ENCODE measurements at regions not wholly inside any gene's neighbourhood (a gene's known extent, or its start where the extent isn't known, plus 50 kb on each side); places are given as distances from the start of the nearest gene placed in this dataset.

DNA sequence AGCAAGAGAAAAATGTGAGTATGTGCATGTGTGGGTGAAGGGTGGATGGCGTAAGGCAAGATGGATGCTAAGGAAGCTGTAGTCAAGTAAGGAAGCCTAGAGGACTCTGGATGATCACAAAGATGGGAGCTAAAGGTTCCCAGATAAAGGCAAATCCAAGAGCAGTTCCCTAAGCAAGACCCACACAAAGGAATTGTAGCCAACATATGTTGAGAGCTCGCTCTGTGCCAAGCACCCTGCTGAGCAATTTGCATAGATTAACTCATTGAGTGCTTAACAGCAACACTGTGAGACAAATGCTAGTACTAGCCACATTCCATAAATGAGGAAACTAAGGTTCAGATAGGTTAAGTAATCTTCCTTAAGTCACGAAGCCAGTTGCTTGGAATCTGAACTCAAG, 132.6 kb downstream of the C1D start:
- no peak overlapping the region for H3K27ac ChIP-seq
- TF ChIP-seq, protein P1, sequence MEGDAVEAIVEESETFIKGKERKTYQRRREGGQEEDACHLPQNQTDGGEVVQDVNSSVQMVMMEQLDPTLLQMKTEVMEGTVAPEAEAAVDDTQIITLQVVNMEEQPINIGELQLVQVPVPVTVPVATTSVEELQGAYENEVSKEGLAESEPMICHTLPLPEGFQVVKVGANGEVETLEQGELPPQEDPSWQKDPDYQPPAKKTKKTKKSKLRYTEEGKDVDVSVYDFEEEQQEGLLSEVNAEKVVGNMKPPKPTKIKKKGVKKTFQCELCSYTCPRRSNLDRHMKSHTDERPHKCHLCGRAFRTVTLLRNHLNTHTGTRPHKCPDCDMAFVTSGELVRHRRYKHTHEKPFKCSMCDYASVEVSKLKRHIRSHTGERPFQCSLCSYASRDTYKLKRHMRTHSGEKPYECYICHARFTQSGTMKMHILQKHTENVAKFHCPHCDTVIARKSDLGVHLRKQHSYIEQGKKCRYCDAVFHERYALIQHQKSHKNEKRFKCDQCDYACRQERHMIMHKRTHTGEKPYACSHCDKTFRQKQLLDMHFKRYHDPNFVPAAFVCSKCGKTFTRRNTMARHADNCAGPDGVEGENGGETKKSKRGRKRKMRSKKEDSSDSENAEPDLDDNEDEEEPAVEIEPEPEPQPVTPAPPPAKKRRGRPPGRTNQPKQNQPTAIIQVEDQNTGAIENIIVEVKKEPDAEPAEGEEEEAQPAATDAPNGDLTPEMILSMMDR (conservative IDR thresholded peaks at IDR 0.05) = no peak

- TF ChIP-seq, protein P1 (conservative IDR thresholded peaks at IDR 0.05) = no peak
- no peak overlapping the region for H3K27ac ChIP-seq
Observed at GRCh38 chr2:67936969-67937368, 125.8 kb downstream of the C1D start.

DNA sequence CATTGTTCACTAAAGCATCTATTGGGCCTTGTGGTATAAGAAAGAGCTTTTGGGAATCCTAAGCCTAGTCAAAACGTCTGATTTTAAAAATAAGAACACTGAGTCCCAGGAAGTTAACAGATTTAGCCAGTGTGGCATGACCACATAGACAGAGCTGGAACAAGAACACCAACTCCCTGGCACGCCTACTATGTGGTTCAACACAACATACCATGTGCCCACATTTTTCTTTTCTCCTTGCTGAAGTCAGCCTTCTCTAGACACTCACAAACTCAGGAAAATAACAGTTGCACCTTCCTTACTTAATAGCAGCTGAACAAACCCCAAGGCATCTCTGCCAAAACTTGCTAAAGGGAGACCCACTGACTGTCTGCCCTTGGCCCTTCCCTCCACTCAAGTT, 124.8 kb downstream of the C1D start:
- no peak overlapping the region for H3K27ac ChIP-seq
- TF ChIP-seq, protein P1 (conservative IDR thresholded peaks at IDR 0.05) = no peak

DNA sequence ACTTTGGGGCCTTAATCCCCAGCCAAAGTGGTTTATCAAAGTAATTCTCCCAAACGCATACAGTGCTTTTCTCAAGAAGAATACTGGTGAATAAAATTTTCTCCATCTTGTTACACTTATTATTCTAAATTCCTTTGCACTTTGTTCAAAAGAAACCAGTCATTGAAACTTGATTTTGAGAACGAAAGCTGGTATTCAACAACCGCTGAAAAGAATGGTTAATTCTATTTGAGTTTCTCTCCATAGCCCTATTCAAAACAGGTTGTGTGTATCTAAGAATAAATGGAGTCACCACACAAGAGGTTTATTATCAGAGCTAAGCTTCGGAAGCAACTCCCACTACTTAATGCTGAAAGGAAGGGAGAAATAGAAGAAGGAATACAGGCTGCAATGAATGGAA, 117.7 kb downstream of the C1D start:
- TF ChIP-seq, protein P1 (conservative IDR thresholded peaks at IDR 0.05) = no peak
- H3K27ac ChIP-seq = no peak overlapping the region

- TF ChIP-seq, protein P1 (conservative IDR thresholded peaks at IDR 0.05) = no peak
- H3K27ac ChIP-seq = no peak overlapping the region
Observed at GRCh38 chr2:67945940-67946339, 116.9 kb downstream of the C1D start.

DNA sequence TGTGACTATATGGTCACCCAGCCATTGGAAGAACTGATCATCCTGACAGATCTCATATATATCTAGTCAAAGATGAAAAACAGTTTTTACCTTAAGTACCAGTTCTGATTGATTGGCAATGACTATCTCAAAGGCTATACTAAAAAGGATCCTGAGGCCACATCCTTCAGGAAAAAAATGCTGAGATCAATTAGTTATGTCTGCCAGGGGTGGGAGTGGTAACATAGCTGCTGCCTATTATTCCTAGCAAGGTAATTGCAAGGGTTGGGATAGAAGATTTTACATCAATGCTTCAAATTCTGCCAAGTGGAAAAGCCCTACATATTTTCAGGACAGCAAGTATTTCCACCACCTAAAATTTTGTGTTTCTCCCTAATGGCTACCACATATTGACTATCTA, 114.7 kb downstream of the C1D start:
- no peak overlapping the region for H3K27ac ChIP-seq
- TF ChIP-seq, protein P1 (conservative IDR thresholded peaks at IDR 0.05) = no peak

GRCh38 chr2:67948506-67948905, 114.3 kb downstream of the C1D start:
- H3K27ac ChIP-seq = no peak overlapping the region
- TF ChIP-seq, protein P1 (conservative IDR thresholded peaks at IDR 0.05) = no peak

GRCh38 chr2:67950018-67950417, 112.8 kb downstream of the C1D start:
- TF ChIP-seq, protein P1 (conservative IDR thresholded peaks at IDR 0.05) = no peak
- no peak overlapping the region for H3K27ac ChIP-seq
